ENCODE measurements at regions not wholly inside any gene's neighbourhood (a gene's known extent, or its start where the extent isn't known, plus 50 kb on each side); places are given as distances from the start of the nearest gene placed in this dataset.
A peak's percentile ranks its signal among the peaks of the same experiment; 100 is the strongest.

DNA sequence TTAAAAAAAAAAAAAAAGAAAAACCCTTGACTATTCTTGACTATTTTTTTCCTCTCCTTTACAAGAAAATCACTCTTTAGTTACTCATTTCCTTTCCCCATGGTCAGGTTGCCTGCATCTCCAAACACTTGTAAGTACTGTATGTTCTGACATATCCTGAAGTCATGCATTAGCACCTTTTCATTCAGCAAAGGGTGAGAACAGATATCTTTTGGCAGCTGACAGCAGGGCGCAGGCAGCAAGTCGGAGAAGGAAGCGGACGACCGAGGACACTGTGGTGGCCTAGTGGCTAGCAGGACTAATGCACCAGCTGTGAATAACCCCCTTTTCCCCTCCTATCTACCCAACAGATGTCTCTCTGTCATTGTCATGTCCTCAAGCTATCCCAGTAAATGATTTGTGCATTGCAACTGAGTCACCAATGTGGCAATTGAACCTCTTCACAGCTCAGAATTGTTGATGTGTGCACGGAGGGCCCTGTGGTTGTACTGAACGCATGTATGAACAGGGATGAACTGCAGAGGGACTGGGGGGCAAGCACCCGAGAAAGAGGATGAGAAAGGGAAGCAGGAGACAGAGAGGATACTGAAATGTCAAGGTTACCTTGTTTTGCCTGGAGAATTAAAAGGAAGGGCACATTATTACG is 996.0 kb upstream of the ARRDC3 start:
- peak overlapping the region; percentile 21 for H3K4me2 ChIP-seq (ENCODE audit: insufficient read depth, low read length)
- H3K27ac ChIP-seq (ENCODE audit: insufficient read depth, low read depth, low read length), result no peak overlapping the region
- H3K9me3 ChIP-seq (replicated peaks; ENCODE audit: control insufficient read depth, insufficient read depth, low read length), result no peaks in the 10 kb centered on the region
- CTCF ChIA-PET, result interaction anchor here (1.2 to 1.8 kb wide), 2 partner anchors 139 to 1422 kb away, joined by 3 read pairs; no protein-coding TSS in a partner anchor
- no peaks in the 10 kb centered on the region for H3K9me1 ChIP-seq (replicated peaks; ENCODE audit: control insufficient read depth, extremely low read depth, insufficient read depth, low read length)
- H3K27me3 ChIP-seq (ENCODE audit: control insufficient read depth in 2 of 2, insufficient read depth in 2 of 2, low read length in 2 of 2), result no peaks in the 10 kb centered on the region
- no peaks in the 10 kb centered on the region for H3K79me2 ChIP-seq (ENCODE audit: control insufficient read depth, insufficient read depth, low read length)
- FAIRE-seq, result no peak
- no peak overlapping the region for H3K9ac ChIP-seq (replicated peaks; ENCODE audit: extremely low read depth, insufficient read depth, low read length)
- BruUV-seq (replicated peaks), result no TSS peak
- DNase-seq (ENCODE audit: low read depth, low spot score), result peak; percentile 50
- no peaks in the 10 kb centered on the region for H4K20me1 ChIP-seq (replicated peaks; ENCODE audit: control insufficient read depth, extremely low read depth, insufficient read depth, low read length)
- no peaks in the 10 kb centered on the region for H3K36me3 ChIP-seq (ENCODE audit: control insufficient read depth in 2 of 2, extremely low read depth in 1 of 2, insufficient read depth in 2 of 2, low read length in 2 of 2)
- H2AFZ ChIP-seq (ENCODE audit: low read depth, low read length), result no peak overlapping the region
- H3K4me3 ChIP-seq (replicated peaks in 1 of 3; ENCODE audit: insufficient read depth in 1 of 3, low read depth in 1 of 3, low read length in 3 of 3), result no peak overlapping the region
- H3K4me1 ChIP-seq (ENCODE audit: control insufficient read depth, extremely low read depth, insufficient read depth, low read length), result no peaks in the 10 kb centered on the region
- intact Hi-C loops (cut with micrococcal nuclease), result no loop called here
- POLR2A ChIA-PET, result no interaction called here
- dilution Hi-C loops (cut with MboI; ENCODE audit: extremely low pct_ligation_motif_present, low sequenced_read_pairs), result no loop called here
- TF ChIP-seq, protein P1, sequence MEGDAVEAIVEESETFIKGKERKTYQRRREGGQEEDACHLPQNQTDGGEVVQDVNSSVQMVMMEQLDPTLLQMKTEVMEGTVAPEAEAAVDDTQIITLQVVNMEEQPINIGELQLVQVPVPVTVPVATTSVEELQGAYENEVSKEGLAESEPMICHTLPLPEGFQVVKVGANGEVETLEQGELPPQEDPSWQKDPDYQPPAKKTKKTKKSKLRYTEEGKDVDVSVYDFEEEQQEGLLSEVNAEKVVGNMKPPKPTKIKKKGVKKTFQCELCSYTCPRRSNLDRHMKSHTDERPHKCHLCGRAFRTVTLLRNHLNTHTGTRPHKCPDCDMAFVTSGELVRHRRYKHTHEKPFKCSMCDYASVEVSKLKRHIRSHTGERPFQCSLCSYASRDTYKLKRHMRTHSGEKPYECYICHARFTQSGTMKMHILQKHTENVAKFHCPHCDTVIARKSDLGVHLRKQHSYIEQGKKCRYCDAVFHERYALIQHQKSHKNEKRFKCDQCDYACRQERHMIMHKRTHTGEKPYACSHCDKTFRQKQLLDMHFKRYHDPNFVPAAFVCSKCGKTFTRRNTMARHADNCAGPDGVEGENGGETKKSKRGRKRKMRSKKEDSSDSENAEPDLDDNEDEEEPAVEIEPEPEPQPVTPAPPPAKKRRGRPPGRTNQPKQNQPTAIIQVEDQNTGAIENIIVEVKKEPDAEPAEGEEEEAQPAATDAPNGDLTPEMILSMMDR (IDR thresholded peaks at IDR 0.05; ENCODE audit: extremely low read depth in 1 of 2, insufficient read depth in 1 of 2, low read depth in 1 of 2, low read length in 2 of 2), result no peak
- TF ChIP-seq FOS (IDR thresholded peaks at IDR 0.05; ENCODE audit: borderline replicate concordance, insufficient read depth, low read length) (no peak), MYC (IDR thresholded peaks at IDR 0.05; ENCODE audit: low read depth, low read length) (no peak), POLR2A (IDR thresholded peaks at IDR 0.05; ENCODE audit: low read depth, low read length) (no peak), GATA2 (IDR thresholded peaks at IDR 0.05; ENCODE audit: insufficient read depth, insufficient read length, low read depth, low read length) (no peak), EZH2 (IDR thresholded peaks at IDR 0.05; ENCODE audit: borderline replicate concordance, low read depth, low read length, severe bottlenecking) (no peak), POLR2AphosphoS5 (IDR thresholded peaks at IDR 0.05; ENCODE audit: insufficient read depth, low read depth, low read length) (no peak), JUN (IDR thresholded peaks at IDR 0.05; ENCODE audit: borderline replicate concordance, insufficient read depth, insufficient read length, low read depth) (no peak)
- TF ChIP-seq, protein P2, sequence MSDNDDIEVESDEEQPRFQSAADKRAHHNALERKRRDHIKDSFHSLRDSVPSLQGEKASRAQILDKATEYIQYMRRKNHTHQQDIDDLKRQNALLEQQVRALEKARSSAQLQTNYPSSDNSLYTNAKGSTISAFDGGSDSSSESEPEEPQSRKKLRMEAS (IDR thresholded peaks at IDR 0.05; ENCODE audit: insufficient read depth, insufficient read length), result no peak

Measured in endothelial cell of umbilical vein (primary cell).